Calu3 (cell line): ENCODE measurements at regions not wholly inside any gene's neighbourhood (a gene's known extent, or its start where the extent isn't known, plus 50 kb on each side); places are given as distances from the start of the nearest gene placed in this dataset.

ENCODE experiments used
- BruUV-seq: library from RNA; stranded (reverse); fragments of 400-500 nt; replicated peaks from 2 replicates; lab custom pipeline; 2021; lab: Mats Ljungman, UMichigan
- CTCF ChIA-PET: fragments of 300-600 bp; sonication (Branson Sonifier 250); formaldehyde crosslinking; loops from one replicate; lab custom pipeline; 2022; ENCODE audit warnings: antibody characterized with exemption; lab: Charles Lee
- DNase-seq: peaks from one replicate; pipeline ENCODE4 v3.0.0; 2022
- H3K27ac Mint-ChIP-seq: one replicate; pipeline ENCODE4 v1.8.0; 2022; ENCODE audit warnings: mixed read lengths; ENCODE audit not compliant: unreplicated experiment
- H3K27me3 Mint-ChIP-seq: one replicate; pipeline ENCODE4 v1.8.0; 2022; ENCODE audit warnings: mixed read lengths; ENCODE audit not compliant: unreplicated experiment
- H3K36me3 Mint-ChIP-seq: one replicate; pipeline ENCODE4 v1.8.0; 2022; ENCODE audit warnings: mild to moderate bottlenecking, moderate library complexity, mixed read lengths; ENCODE audit not compliant: insufficient read depth, unreplicated experiment
- H3K4me1 Mint-ChIP-seq: one replicate; pipeline ENCODE4 v1.8.0; 2022; ENCODE audit warnings: mild to moderate bottlenecking, low read depth, mixed read lengths; ENCODE audit not compliant: unreplicated experiment
- H3K4me3 Mint-ChIP-seq: one replicate; pipeline ENCODE4 v1.8.0; 2022; ENCODE audit warnings: mild to moderate bottlenecking, low read depth, moderate library complexity, mixed read lengths; ENCODE audit not compliant: unreplicated experiment
- H3K9me3 Mint-ChIP-seq: one replicate; pipeline ENCODE4 v1.8.0; 2022; ENCODE audit warnings: low read depth, mixed read lengths; ENCODE audit not compliant: unreplicated experiment
- CTCF ChIP-seq: fragments of 200-600 bp; IDR thresholded peaks from one replicate; pipeline ENCODE4 v1.8.0; 2022; ENCODE audit warnings: antibody characterized with exemption; ENCODE audit not compliant: unreplicated experiment
- intact Hi-C: fragments of 100-400 bp; cut with micrococcal nuclease; formaldehyde crosslinking; loops from one replicate; pipeline ENCODE4 v1.10.0; 2022; ENCODE audit not compliant: unreplicated experiment

GRCh38 chr11:112460141-112460540 is 199.5 kb upstream of the PLET1 start:
- peaks cover 5% of the 10 kb centered on the region for H3K27me3 Mint-ChIP-seq
- no peak overlapping the region for H3K27ac Mint-ChIP-seq
- peaks cover 1% of the 10 kb centered on the region for H3K4me1 Mint-ChIP-seq
- peaks cover 7% of the 10 kb centered on the region for H3K36me3 Mint-ChIP-seq
- intact Hi-C loops = no loop called here
- peaks cover 4% of the 10 kb centered on the region for H3K9me3 Mint-ChIP-seq
- BruUV-seq = no TSS peak
- DNase-seq = no peak
- CTCF ChIA-PET = no interaction called here
- no peak for TF ChIP-seq CTCF
- no peak overlapping the region for H3K4me3 Mint-ChIP-seq

GRCh38 chr11:112464949-112465348 is 204.3 kb upstream of the PLET1 start:
- intact Hi-C loops = no loop called here
- Mint-ChIP-seq H3K36me3 (no peaks in the 10 kb centered on the region), H3K27me3 (peaks cover 16% of the 10 kb centered on the region), H3K4me3 (no peak overlapping the region), H3K27ac (no peak overlapping the region), H3K4me1 (peaks cover 8% of the 10 kb centered on the region), H3K9me3 (no peaks in the 10 kb centered on the region)
- TF ChIP-seq CTCF = no peak
- no TSS peak for BruUV-seq
- DNase-seq = no peak
- CTCF ChIA-PET = no interaction called here

GRCh38 chr11:112465433-112466024 is 204.9 kb upstream of the PLET1 start:
- Mint-ChIP-seq H3K9me3 (no peaks in the 10 kb centered on the region), H3K36me3 (no peaks in the 10 kb centered on the region), H3K4me1 (peaks cover 8% of the 10 kb centered on the region), H3K27ac (no peak overlapping the region), H3K4me3 (no peak overlapping the region), H3K27me3 (peaks cover 16% of the 10 kb centered on the region)
- TF ChIP-seq CTCF = no peak
- intact Hi-C loops = no loop called here
- CTCF ChIA-PET = no interaction called here
- no TSS peak for BruUV-seq
- no peak for DNase-seq

- no peak for DNase-seq
- Mint-ChIP-seq H3K4me3 (no peak overlapping the region), H3K4me1 (peaks cover 8% of the 10 kb centered on the region), H3K27ac (no peak overlapping the region), H3K27me3 (peaks cover 16% of the 10 kb centered on the region), H3K9me3 (no peaks in the 10 kb centered on the region), H3K36me3 (no peaks in the 10 kb centered on the region)
- no TSS peak for BruUV-seq
- CTCF ChIA-PET = interaction anchor here (0.6 kb wide), 1 partner anchor 903 kb away, joined by 5 read pairs; no protein-coding TSS in a partner anchor
- intact Hi-C loops = no loop called here
- no peak for TF ChIP-seq CTCF
Measured at GRCh38 chr11:112467721-112468120, 207.1 kb upstream of the PLET1 start.
